GM12875 (cell line): ENCODE measurements at regions not wholly inside any gene's neighbourhood (a gene's known extent, or its start where the extent isn't known, plus 50 kb on each side); places are given as distances from the start of the nearest gene placed in this dataset.
"Not testable (repeated sequence)": the region's sequence is repeated elsewhere in the genome, so short reads cannot be mapped to it uniquely, and the experiment has no call there.

Experiments
- H3K4me3 ChIP-seq: one replicate; pipeline ENCODE4 v1.5.1; 2011; ENCODE audit warnings: low read depth, low read length, control low read depth
- TF ChIP-seq, protein P1 (sequence below): IDR thresholded peaks from 2 replicates; pipeline ENCODE4 v1.5.1; 2011; ENCODE audit warnings: low read depth, mild to moderate bottlenecking, control low read depth, inconsistent platforms, low read length, moderate library complexity, borderline replicate concordance; ENCODE audit not compliant: insufficient read depth

DNA sequence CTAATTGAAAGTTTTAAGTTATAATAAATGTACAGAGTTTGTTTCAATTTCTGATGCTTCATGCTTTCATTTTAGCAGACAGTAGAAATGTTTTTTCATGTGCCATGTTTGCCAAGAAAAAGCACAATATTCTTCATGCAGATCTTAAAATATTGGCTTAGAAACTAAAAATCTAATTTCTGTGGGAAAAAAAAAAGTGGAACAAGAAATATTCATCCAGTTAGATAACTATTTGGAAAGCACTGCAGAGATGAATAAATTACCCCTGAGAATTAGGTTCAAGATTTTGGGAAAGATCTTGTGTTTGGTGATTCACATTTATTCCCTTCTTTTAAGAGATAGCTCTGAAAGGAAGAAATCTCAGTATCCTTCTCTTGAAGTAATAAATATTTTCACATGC lies 912.5 kb downstream of the C4orf33 start:
- H3K4me3 ChIP-seq, result no peak overlapping the region
- TF ChIP-seq, protein P1, sequence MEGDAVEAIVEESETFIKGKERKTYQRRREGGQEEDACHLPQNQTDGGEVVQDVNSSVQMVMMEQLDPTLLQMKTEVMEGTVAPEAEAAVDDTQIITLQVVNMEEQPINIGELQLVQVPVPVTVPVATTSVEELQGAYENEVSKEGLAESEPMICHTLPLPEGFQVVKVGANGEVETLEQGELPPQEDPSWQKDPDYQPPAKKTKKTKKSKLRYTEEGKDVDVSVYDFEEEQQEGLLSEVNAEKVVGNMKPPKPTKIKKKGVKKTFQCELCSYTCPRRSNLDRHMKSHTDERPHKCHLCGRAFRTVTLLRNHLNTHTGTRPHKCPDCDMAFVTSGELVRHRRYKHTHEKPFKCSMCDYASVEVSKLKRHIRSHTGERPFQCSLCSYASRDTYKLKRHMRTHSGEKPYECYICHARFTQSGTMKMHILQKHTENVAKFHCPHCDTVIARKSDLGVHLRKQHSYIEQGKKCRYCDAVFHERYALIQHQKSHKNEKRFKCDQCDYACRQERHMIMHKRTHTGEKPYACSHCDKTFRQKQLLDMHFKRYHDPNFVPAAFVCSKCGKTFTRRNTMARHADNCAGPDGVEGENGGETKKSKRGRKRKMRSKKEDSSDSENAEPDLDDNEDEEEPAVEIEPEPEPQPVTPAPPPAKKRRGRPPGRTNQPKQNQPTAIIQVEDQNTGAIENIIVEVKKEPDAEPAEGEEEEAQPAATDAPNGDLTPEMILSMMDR, result no peak

DNA sequence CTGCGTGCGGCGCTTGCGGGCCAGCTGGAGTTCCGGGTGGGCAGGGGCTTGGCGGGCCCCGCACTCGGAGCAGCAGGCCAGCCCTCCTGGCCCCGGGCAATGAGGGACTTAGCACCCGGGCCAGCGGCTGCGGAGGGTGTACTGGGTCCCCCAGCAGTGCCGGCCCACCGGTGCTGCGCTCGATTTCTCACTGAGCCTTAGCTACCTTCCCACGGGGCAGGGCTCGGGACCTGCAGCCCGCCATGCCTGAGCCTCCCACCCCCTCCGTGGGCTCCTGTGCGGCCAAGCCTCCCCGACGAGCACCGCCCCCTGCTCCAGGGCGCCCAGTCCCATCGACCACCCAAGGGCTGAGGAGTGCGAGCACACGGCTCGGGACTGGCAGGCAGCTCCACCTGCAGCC lies 916.9 kb downstream of the C4orf33 start:
- H3K4me3 ChIP-seq, result not testable (repeated sequence)

DNA sequence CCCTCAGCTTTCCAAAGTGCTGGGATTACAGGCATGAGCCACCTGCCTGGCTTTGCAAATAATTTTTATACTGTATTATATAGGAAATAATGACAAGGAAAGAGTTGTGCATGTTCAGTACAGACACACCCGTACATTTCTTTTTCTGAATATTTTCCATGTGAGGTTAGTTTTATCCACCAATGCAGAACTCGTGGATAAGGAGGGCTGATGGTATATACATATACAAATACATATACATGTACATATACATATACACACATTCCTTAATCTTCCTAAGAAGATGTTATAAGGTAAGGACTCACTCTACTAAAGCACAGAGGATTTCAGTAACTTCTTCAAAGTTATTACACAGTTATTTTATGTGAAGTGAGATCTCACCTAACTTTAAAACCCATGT lies 925.8 kb downstream of the C4orf33 start:
- no peak overlapping the region for H3K4me3 ChIP-seq
- TF ChIP-seq, protein P1, result no peak

DNA sequence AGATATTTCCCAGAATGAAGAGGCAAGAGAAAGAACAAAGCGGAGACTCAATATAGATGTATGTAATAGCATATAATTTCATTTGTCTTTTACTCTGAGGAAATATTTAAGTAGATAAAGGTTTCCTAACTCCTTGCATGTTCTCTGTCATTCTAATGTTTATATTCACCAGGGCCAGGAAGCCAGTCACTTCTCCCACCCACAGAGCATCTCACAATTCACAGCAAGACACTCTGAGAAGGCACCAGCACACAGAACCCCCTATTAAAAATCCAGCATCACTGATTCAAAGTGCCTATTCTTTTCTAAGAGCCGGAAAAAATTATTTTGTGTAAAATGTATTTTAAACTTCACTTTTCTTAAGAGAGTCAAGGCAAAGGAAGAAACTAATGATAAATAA lies 927.1 kb downstream of the C4orf33 start:
- no peak overlapping the region for H3K4me3 ChIP-seq
- TF ChIP-seq, protein P1, result no peak

DNA sequence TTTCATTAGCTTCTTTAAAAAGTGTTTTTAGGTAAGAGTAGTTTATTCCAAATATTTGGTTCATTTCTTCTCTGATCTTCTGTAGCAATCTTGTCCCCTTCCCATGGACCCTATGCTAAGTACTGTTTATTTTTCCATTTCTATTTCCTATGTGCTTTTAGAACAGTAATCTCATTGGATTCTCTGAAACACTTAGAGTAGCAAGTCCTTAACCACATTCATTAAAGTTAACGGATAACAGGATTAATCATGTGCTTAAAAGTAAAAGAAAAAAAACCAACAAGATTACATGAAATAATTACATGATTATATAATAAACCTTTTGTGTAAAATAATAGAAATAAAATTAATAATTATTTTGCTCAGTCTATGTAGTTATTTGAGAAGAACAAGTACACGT lies 929.7 kb downstream of the C4orf33 start:
- no peak overlapping the region for H3K4me3 ChIP-seq
- TF ChIP-seq, protein P1, result no peak

DNA sequence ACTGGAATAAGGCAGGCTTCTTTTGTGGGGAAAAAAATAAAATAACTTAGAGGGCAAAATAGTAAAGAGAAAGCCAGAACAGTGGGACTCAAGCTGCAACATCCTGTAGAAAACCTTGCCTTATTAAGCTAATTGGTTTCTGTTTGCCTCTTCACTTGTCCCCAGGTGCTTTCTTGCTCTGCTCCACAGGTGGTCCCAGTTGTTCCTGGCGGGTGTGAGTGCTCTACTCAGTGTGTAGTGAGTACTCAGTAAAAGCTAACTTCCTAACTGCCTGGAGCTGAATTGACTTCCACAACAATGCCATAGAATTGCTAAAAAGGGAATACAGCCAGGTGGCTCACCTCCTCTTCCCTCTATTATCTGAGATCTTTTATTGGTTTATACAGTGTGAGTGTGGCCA lies 930.2 kb downstream of the C4orf33 start:
- no peak overlapping the region for H3K4me3 ChIP-seq
- TF ChIP-seq, protein P1, result no peak

DNA sequence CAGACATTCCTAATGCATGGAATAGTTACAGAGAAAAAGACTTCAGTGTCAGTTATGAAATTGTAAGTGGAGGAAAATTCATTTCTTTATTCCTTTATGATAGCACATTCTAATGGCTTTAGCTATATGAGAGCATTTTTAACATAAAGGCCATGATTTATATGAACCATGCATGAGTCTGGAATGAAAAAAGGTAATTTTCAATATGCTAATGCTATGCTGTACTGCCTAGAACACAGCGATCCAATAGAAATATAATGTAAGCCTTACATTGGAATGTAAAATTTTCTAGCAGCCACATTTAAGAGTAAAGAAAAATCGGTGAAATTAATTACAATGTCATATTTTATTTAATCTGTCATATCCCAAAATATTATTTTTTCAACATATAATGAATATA lies 932.0 kb downstream of the C4orf33 start:
- TF ChIP-seq, protein P1, result no peak
- H3K4me3 ChIP-seq, result no peak overlapping the region

DNA sequence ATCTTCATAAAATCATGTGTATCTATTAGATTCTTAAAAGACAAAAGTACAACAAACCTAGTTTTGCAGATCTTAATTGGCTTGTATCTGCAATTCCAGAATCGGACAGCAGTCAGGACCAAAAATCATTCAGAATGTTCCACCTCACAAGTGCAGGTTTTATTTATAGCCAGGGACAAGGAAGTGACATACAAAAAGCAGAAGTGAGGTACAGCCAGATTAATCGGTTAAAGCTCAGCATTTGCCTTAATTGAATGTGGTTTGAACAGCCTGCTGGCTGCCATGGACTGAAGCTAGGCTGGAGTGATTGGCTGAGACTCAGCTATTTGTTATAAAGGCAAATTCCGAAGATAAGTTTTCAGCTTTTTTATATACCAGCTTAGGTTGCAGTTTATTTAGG lies 932.6 kb downstream of the C4orf33 start:
- TF ChIP-seq, protein P1, result no peak
- H3K4me3 ChIP-seq, result no peak overlapping the region
